ENCODE measurements at regions not wholly inside any gene's neighbourhood (a gene's known extent, or its start where the extent isn't known, plus 50 kb on each side); places are given as distances from the start of the nearest gene placed in this dataset.

DNA sequence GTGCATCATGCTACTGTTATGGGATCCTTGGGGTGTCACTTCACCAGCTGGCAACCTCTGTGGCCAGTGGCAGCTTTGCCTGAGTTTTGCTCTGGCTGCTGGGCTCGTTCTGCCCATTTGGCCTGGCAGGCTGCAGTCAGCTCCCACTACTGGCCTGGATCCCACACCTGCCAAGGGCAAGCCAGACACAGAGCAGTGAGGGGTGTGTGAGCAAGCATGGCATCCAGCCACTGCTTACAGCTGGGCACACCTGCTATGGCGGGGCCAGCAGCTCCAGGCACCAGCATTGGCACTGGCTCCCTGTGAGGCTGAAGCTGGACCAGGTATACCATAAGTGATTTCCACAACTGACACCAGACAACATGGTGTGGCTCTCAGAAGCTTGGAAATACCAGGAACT lies 183.4 kb downstream of the NPFFR2 start:
- TF ChIP-seq, protein P1, sequence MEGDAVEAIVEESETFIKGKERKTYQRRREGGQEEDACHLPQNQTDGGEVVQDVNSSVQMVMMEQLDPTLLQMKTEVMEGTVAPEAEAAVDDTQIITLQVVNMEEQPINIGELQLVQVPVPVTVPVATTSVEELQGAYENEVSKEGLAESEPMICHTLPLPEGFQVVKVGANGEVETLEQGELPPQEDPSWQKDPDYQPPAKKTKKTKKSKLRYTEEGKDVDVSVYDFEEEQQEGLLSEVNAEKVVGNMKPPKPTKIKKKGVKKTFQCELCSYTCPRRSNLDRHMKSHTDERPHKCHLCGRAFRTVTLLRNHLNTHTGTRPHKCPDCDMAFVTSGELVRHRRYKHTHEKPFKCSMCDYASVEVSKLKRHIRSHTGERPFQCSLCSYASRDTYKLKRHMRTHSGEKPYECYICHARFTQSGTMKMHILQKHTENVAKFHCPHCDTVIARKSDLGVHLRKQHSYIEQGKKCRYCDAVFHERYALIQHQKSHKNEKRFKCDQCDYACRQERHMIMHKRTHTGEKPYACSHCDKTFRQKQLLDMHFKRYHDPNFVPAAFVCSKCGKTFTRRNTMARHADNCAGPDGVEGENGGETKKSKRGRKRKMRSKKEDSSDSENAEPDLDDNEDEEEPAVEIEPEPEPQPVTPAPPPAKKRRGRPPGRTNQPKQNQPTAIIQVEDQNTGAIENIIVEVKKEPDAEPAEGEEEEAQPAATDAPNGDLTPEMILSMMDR (IDR thresholded peaks at IDR 0.05): no peak
- TF ChIP-seq POLR2AphosphoS5 (IDR thresholded peaks at IDR 0.05): no peak
- TF ChIP-seq POLR2A (IDR thresholded peaks at IDR 0.05): no peak
- no peak for TF ChIP-seq EP300 (IDR thresholded peaks at IDR 0.05)
